Activated B cell treated with CpG ODN at 0.5 μM for 24 hours (primary cell): ENCODE measurements at regions not wholly inside any gene's neighbourhood (a gene's known extent, or its start where the extent isn't known, plus 50 kb on each side); places are given as distances from the start of the nearest gene placed in this dataset.

Experiments
- ATAC-seq: fragments of 200-7000 bp; cut with Tn5 transposase; one replicate; pipeline ENCODE4 v1.10.0; 2021; ENCODE audit warnings: low read depth, mild to moderate bottlenecking, moderate library complexity
- CTCF ChIA-PET: fragments of 350-600 bp; sonication (Branson Sonifier 250); formaldehyde crosslinking; loops from one replicate; lab custom pipeline; 2021; ENCODE audit warnings: antibody characterized with exemption; lab: Charles Lee
- POLR2A ChIA-PET: fragments of 350-600 bp; sonication (Branson Sonifier 250); formaldehyde crosslinking; loops from one replicate; lab custom pipeline; 2021; ENCODE audit warnings: antibody characterized with exemption; lab: Charles Lee
- DNase-seq: peaks from one replicate; pipeline ENCODE4 v3.0.0; 2022
- H3K27ac Mint-ChIP-seq: one replicate; pipeline ENCODE4 v1.8.0; 2020; ENCODE audit warnings: mixed read lengths
- H3K27me3 Mint-ChIP-seq: one replicate; pipeline ENCODE4 v1.8.0; 2021; ENCODE audit warnings: mixed read lengths
- H3K36me3 Mint-ChIP-seq: one replicate; pipeline ENCODE4 v1.8.0; 2021; ENCODE audit warnings: low read depth, mixed read lengths
- H3K4me1 Mint-ChIP-seq: one replicate; pipeline ENCODE4 v1.8.0; 2021; ENCODE audit warnings: mixed read lengths
- H3K4me3 Mint-ChIP-seq: one replicate; pipeline ENCODE4 v1.8.0; 2020; ENCODE audit warnings: mild to moderate bottlenecking, mixed read lengths
- H3K9me3 Mint-ChIP-seq: one replicate; pipeline ENCODE4 v1.8.0; 2020; ENCODE audit warnings: mixed read lengths
- CTCF ChIP-seq: fragments of 200-600 bp; IDR thresholded peaks from one replicate; pipeline ENCODE4 v1.8.0; 2022; ENCODE audit warnings: antibody characterized with exemption, mild to moderate bottlenecking
- intact Hi-C: fragments of 100-400 bp; cut with micrococcal nuclease; formaldehyde crosslinking; loops from one replicate; pipeline ENCODE4 v1.15.1; 2024

- no peak for ATAC-seq
- TF ChIP-seq CTCF = no peak
- POLR2A ChIA-PET = no interaction called here
- intact Hi-C loops = no loop called here
- no peaks in the 10 kb centered on the region for H3K4me1 Mint-ChIP-seq
- no peak for DNase-seq
- H3K27me3 Mint-ChIP-seq = no peaks in the 10 kb centered on the region
- H3K4me3 Mint-ChIP-seq = no peak overlapping the region
- H3K36me3 Mint-ChIP-seq = no peaks in the 10 kb centered on the region
- no peak overlapping the region for H3K27ac Mint-ChIP-seq
- CTCF ChIA-PET = no interaction called here
- H3K9me3 Mint-ChIP-seq = no peaks in the 10 kb centered on the region
These were observed 290.3 kb upstream of the SGCD start for GRCh38 chr5:156036640-156037039.

DNA sequence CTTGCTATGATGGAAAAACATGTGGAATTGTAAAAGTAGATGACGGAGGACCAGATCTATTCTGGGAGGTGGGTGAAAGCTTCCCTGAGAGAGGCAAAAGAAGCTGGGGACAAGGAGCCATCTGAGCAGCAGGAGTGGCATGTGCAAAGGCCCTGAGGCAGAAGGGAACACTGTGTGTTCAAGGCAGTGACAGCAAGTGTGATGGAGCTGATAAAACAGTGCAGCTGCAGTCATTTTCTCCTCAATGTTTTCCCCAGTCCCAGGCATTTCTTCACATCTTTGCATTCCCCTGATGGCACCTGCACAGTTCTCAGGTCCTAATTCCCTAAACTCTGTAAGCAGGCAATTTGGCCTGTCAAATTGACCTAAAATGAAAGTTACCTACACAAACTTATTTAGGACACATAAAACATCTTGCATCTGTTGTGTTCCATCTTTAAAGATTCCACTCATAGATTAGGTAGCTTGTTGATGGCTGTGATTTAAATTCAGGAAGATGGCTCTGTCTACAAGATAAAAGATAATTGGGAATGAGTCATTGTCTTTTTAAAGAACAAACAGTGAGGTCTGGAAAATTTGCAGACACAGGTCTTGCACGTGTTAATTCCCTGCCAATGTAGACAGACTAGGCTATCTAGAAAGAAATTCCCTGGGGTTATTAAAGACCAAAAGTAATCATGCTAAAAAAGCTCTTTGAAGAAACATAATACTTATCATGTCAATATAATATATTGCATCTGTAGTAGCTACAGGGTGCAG, 289.6 kb upstream of the SGCD start:
- H3K27ac Mint-ChIP-seq = no peak overlapping the region
- ATAC-seq = no peak
- CTCF ChIA-PET = no interaction called here

DNA sequence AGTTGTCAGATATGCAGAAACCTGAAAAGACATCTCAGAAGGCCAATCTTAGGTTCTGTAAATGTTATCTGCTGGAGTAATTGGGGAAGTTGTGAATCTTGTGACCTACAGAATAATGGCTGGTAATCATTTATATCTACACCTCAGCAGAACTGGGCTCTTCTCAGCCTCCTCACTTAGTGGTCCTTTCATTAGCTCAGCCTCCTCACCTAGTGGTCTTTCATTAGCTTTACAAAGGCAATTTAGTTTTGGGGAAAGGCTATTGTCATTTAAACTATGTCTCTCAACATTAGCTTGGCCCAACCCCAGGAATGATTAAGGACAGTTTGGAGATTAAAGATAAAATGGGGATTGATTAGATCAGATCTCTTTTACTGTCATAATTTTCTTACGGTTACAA, 284.2 kb upstream of the SGCD start:
- ChIA-PET POLR2A (no interaction called here), CTCF (no interaction called here)
- TF ChIP-seq CTCF = no peak
- intact Hi-C loops = no loop called here
- Mint-ChIP-seq H3K27ac (no peak overlapping the region), H3K36me3 (no peaks in the 10 kb centered on the region), H3K4me3 (no peak overlapping the region), H3K4me1 (no peaks in the 10 kb centered on the region), H3K27me3 (peaks cover 2% of the 10 kb centered on the region), H3K9me3 (peaks cover 6% of the 10 kb centered on the region)
- DNase-seq = no peak
- ATAC-seq = no peak

More for the DNA sequence above, 289.6 kb upstream of the SGCD start:
- H3K9me3 Mint-ChIP-seq = no peaks in the 10 kb centered on the region
- intact Hi-C loops = no loop called here
- no peaks in the 10 kb centered on the region for H3K27me3 Mint-ChIP-seq
- POLR2A ChIA-PET = no interaction called here
- no peaks in the 10 kb centered on the region for H3K4me1 Mint-ChIP-seq
- H3K36me3 Mint-ChIP-seq = no peaks in the 10 kb centered on the region
- no peak for DNase-seq
- H3K4me3 Mint-ChIP-seq = no peak overlapping the region
- TF ChIP-seq CTCF = no peak

GRCh38 chr5:156043351-156043750, 283.6 kb upstream of the SGCD start:
- H3K4me1 Mint-ChIP-seq = no peaks in the 10 kb centered on the region
- H3K4me3 Mint-ChIP-seq = no peak overlapping the region
- H3K36me3 Mint-ChIP-seq = no peaks in the 10 kb centered on the region
- DNase-seq (no peak), ATAC-seq (no peak)
- H3K9me3 Mint-ChIP-seq = peaks cover 6% of the 10 kb centered on the region
- intact Hi-C loops = no loop called here
- no peak for TF ChIP-seq CTCF
- CTCF ChIA-PET = no interaction called here
- H3K27ac Mint-ChIP-seq = no peak overlapping the region
- POLR2A ChIA-PET = no interaction called here
- H3K27me3 Mint-ChIP-seq = peaks cover 2% of the 10 kb centered on the region

- no peaks in the 10 kb centered on the region for H3K27me3 Mint-ChIP-seq
- no peak overlapping the region for H3K4me3 Mint-ChIP-seq
- POLR2A ChIA-PET = no interaction called here
- intact Hi-C loops = no loop called here
- no peak overlapping the region for H3K27ac Mint-ChIP-seq
- no peak for TF ChIP-seq CTCF
- no peaks in the 10 kb centered on the region for H3K9me3 Mint-ChIP-seq
- no peak for DNase-seq
- CTCF ChIA-PET = no interaction called here
- H3K36me3 Mint-ChIP-seq = no peaks in the 10 kb centered on the region
- no peak for ATAC-seq
- no peaks in the 10 kb centered on the region for H3K4me1 Mint-ChIP-seq
These were observed 275.0 kb upstream of the SGCD start for GRCh38 chr5:156051972-156052371.
